ENCODE measurements at regions not wholly inside any gene's neighbourhood (a gene's known extent, or its start where the extent isn't known, plus 50 kb on each side); places are given as distances from the start of the nearest gene placed in this dataset.

- DNase-seq (ENCODE audit: low read depth in 2 of 2), result no peak
- H3K4me3 ChIP-seq (replicated peaks in 1 of 2; ENCODE audit: low read depth in 2 of 2, low read length in 2 of 2), result no peak overlapping the region
- TF ChIP-seq CTCF (IDR thresholded peaks at IDR 0.05; ENCODE audit: low read depth, low read length), result no peak
These were observed 70.9 kb upstream of the ALDH1A3 start for GRCh38 chr15:100808691-100809090.

GRCh38 chr15:100809151-100809550 lies 70.5 kb upstream of the ALDH1A3 start:
- no peak for TF ChIP-seq CTCF (IDR thresholded peaks at IDR 0.05; ENCODE audit: low read depth, low read length)
- DNase-seq (ENCODE audit: low read depth in 2 of 2), result peak; percentile 12 to 25
- no peak overlapping the region for H3K4me3 ChIP-seq (replicated peaks in 1 of 2; ENCODE audit: low read depth in 2 of 2, low read length in 2 of 2)

- TF ChIP-seq CTCF (IDR thresholded peaks at IDR 0.05; ENCODE audit: low read depth, low read length), result no peak
- peak in 1 of 2 donors; percentile 42 for DNase-seq (ENCODE audit: low read depth in 2 of 2)
- H3K4me3 ChIP-seq (replicated peaks in 1 of 2; ENCODE audit: low read depth in 2 of 2, low read length in 2 of 2), result no peak overlapping the region
These were observed 70.0 kb upstream of the ALDH1A3 start for GRCh38 chr15:100809587-100809986.

- H3K4me3 ChIP-seq (replicated peaks in 1 of 2; ENCODE audit: low read depth in 2 of 2, low read length in 2 of 2), result no peak overlapping the region
- TF ChIP-seq CTCF (IDR thresholded peaks at IDR 0.05; ENCODE audit: low read depth, low read length), result no peak
- no peak for DNase-seq (ENCODE audit: low read depth in 2 of 2)
These were observed 69.4 kb upstream of the ALDH1A3 start for GRCh38 chr15:100810229-100810628.

GRCh38 chr15:100810831-100811230 lies 68.8 kb upstream of the ALDH1A3 start:
- no peak overlapping the region for H3K4me3 ChIP-seq (replicated peaks in 1 of 2; ENCODE audit: low read depth in 2 of 2, low read length in 2 of 2)
- no peak for TF ChIP-seq CTCF (IDR thresholded peaks at IDR 0.05; ENCODE audit: low read depth, low read length)
- no peak for DNase-seq (ENCODE audit: low read depth in 2 of 2)

- no peak for DNase-seq (ENCODE audit: low read depth in 2 of 2)
- no peak for TF ChIP-seq CTCF (IDR thresholded peaks at IDR 0.05; ENCODE audit: low read depth, low read length)
- no peak overlapping the region for H3K4me3 ChIP-seq (replicated peaks in 1 of 2; ENCODE audit: low read depth in 2 of 2, low read length in 2 of 2)
These were observed 66.8 kb upstream of the ALDH1A3 start for GRCh38 chr15:100812802-100813201.

GRCh38 chr15:100818927-100819326 lies 60.7 kb upstream of the ALDH1A3 start:
- no peak for TF ChIP-seq CTCF (IDR thresholded peaks at IDR 0.05; ENCODE audit: low read depth, low read length)
- peak; percentile 66 to 82 for DNase-seq (ENCODE audit: low read depth in 2 of 2)
- no peak overlapping the region for H3K4me3 ChIP-seq (replicated peaks in 1 of 2; ENCODE audit: low read depth in 2 of 2, low read length in 2 of 2)
